Stomach (tissue), 8 donors: ENCODE measurements at regions not wholly inside any gene's neighbourhood (a gene's known extent, or its start where the extent isn't known, plus 50 kb on each side); places are given as distances from the start of the nearest gene placed in this dataset.
"Not testable (repeated sequence)": the region's sequence is repeated elsewhere in the genome, so short reads cannot be mapped to it uniquely, and the experiment has no call there.

Experiments used
- DNase-seq, 2 donors: peaks; one replicate each; pipeline versions ENCODE4 v3.0.0 to v3.0.0-alpha.2; 2013 to 2019
- H3K27ac ChIP-seq, 5 donors: fragments of 200-600 bp in 4 of 5; sonication (generic) in 4 of 5; one replicate each; pipeline ENCODE4 v1.5.1; 2013 to 2019; ENCODE audit warnings: mild to moderate bottlenecking in 1 of 5, moderate library complexity in 1 of 5
- H3K27me3 ChIP-seq, 3 donors: fragments of 200-600 bp; sonication (generic); one replicate each; pipeline ENCODE4 v1.5.1; 2017 to 2019; ENCODE audit warnings: mixed run types in 1 of 3
- H3K36me3 ChIP-seq, 4 donors: fragments of 200-600 bp; sonication (generic); 1 replicate in 3 of 4; 2 replicates in 1 of 4; pipeline ENCODE4 v1.5.1; 2016 to 2019
- H3K4me1 ChIP-seq, 4 donors: fragments of 200-600 bp; sonication (generic); one replicate each; pipeline ENCODE4 v1.5.1; 2016 to 2019
- H3K4me3 ChIP-seq, 4 donors: fragments of 200-600 bp; sonication (generic) in 3 of 4; one replicate each; pipeline ENCODE4 v1.5.1; 2016 to 2019; ENCODE audit warnings: mild to moderate bottlenecking in 1 of 4
- H3K9me3 ChIP-seq, 4 donors: fragments of 200-600 bp; sonication (generic); one replicate each; pipeline ENCODE4 v1.5.1; 2016 to 2019
- EP300 ChIP-seq: sonication (generic); formaldehyde crosslinking; IDR thresholded peaks from one replicate; pipeline ENCODE4 v1.6.1; 2017; ENCODE audit warnings: antibody characterized with exemption
- POLR2A ChIP-seq, 4 donors: fragments of 450-650 bp; IDR thresholded peaks; one replicate each; pipeline ENCODE4 v1.6.1; 2016; ENCODE audit warnings: antibody characterized with exemption in 4 of 4, control low read depth in 2 of 4, mild to moderate bottlenecking in 1 of 4, moderate library complexity in 1 of 4
- POLR2AphosphoS5 ChIP-seq, 3 donors: sonication (generic); formaldehyde crosslinking; IDR thresholded peaks; one replicate each; pipeline ENCODE4 v1.6.1; 2016; ENCODE audit warnings: antibody characterized with exemption in 3 of 3
- WGBS, 5 donors: extraction: QIAGEN DNeasy Blood & Tissue Kit in 3 of 5; methylation state at CpG; one replicate each; pipeline versions ENCODE4 v1.1.5 to v1.1.7; 2013 to 2018; 5-methylcytosine and 5-hydroxymethylcytosine counted together
- intact Hi-C: fragments of 100-400 bp; cut with DNase I; formaldehyde crosslinking; loops from one replicate; pipeline ENCODE4 v1.15.1; 2023; ENCODE audit warnings: low total_unique reads
- TF ChIP-seq, protein P1 (sequence below), 7 experiments: fragments of 450-650 bp in 4 of 7; fragments of 200-600 bp in 3 of 7; sonication (generic) in 3 of 7; IDR thresholded peaks; one replicate each; pipeline ENCODE4 v1.5.1; 2016 to 2019; ENCODE audit warnings: antibody characterized with exemption in 7 of 7, control low read depth in 2 of 7, mild to moderate bottlenecking in 1 of 7
- donor health status: healthy with polysubstance abuse.
- donor health status: Bipolar disorder and iron deficiency.
- donor health status: healthy.

DNA sequence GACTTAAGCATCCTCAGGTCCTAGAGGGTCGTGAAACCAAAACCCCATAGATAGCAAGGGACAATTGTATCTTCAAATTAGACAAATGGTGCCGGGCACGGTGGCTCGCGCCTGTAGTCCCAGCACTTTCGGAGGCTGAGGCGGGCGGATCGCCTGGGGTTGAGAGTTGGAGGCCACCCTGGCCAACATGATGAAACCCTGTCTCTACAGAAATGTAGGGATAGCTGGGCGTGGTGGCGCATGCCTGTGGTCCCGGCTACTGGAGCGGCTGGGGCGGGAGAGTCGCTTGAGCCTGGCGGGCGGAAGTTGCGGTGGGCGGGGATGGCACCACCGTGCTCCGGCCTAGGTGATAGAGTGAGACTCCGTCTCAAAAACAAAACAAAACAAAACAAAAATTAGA lies 780.6 kb downstream of the BRINP3 start:
- Histone ChIP-seq H3K4me3 (no peak overlapping the region), H3K4me1 (no peaks in the 10 kb centered on the region), H3K27ac (no peak overlapping the region), H3K27me3 (no peaks in the 10 kb centered on the region), H3K36me3 (no peaks in the 10 kb centered on the region), H3K9me3 (peaks cover 0 to 11% (median 2%) of the 10 kb centered on the region in 4 donors)
- WGBS, 5 donors: 95 to 98% (median 95%) methylated on average over 17 to 22 of the region's 22 CpGs
- no peak for TF ChIP-seq POLR2A (IDR thresholded peaks at IDR 0.05)
- no peak for DNase-seq
- intact Hi-C loops: no loop called here

DNA sequence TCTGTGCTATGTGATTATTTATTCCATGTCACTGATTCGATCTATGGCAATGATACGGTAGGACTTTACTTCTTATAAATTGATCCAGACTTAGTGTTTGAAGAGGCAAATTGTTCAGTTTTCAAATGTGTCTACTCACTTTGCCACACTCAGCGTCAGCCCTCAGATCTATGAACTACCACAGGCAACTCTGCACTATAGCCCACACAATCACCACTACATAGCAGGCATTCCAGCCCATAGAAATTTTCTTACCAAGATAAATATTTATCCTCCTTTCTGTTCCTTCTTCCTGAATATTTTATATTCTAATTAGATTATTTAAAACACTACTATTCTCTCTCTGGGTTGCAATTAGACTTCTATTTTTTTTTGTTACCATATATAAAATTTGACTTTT lies 776.1 kb downstream of the BRINP3 start:
- intact Hi-C loops: no loop called here
- no peak for DNase-seq
- Histone ChIP-seq H3K4me3 (no peak overlapping the region), H3K4me1 (no peaks in the 10 kb centered on the region), H3K36me3 (no peaks in the 10 kb centered on the region), H3K9me3 (peaks cover 0 to 8% (median 2%) of the 10 kb centered on the region in 4 donors), H3K27ac (no peak overlapping the region), H3K27me3 (no peaks in the 10 kb centered on the region)
- WGBS, 5 donors: 41 to 56% (median 46%) methylated on average over 3 of the region's 3 CpGs
- TF ChIP-seq POLR2A (IDR thresholded peaks at IDR 0.05) (no peak), EP300 (no peak), POLR2AphosphoS5 (IDR thresholded peaks at IDR 0.05) (no peak)
- TF ChIP-seq, protein P1, sequence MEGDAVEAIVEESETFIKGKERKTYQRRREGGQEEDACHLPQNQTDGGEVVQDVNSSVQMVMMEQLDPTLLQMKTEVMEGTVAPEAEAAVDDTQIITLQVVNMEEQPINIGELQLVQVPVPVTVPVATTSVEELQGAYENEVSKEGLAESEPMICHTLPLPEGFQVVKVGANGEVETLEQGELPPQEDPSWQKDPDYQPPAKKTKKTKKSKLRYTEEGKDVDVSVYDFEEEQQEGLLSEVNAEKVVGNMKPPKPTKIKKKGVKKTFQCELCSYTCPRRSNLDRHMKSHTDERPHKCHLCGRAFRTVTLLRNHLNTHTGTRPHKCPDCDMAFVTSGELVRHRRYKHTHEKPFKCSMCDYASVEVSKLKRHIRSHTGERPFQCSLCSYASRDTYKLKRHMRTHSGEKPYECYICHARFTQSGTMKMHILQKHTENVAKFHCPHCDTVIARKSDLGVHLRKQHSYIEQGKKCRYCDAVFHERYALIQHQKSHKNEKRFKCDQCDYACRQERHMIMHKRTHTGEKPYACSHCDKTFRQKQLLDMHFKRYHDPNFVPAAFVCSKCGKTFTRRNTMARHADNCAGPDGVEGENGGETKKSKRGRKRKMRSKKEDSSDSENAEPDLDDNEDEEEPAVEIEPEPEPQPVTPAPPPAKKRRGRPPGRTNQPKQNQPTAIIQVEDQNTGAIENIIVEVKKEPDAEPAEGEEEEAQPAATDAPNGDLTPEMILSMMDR (IDR thresholded peaks at IDR 0.05): no peak

DNA sequence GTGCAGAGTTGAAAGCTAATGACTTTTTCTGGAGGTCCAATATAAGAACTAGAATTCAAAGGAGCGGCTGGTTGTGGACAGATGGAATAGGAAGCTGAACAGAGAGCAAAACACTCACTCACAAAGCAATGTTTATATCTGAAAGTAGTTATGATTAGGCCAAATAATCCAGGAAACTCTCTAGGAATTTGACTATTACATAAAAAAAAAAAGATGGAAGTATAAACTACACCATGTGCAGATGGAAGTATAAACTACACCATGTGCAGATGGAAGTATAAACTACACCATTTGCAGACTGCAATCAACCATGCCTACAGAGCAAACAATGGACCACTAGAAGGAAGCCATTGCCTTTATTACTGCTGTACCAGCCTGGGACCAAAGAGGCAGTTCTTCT lies 771.1 kb downstream of the BRINP3 start:
- intact Hi-C loops: no loop called here
- H3K4me3 ChIP-seq: no peak overlapping the region
- no peaks in the 10 kb centered on the region for H3K9me3 ChIP-seq
- no peaks in the 10 kb centered on the region for H3K4me1 ChIP-seq
- no peaks in the 10 kb centered on the region for H3K36me3 ChIP-seq
- no peaks in the 10 kb centered on the region for H3K27me3 ChIP-seq
- no peak for DNase-seq
- no peak overlapping the region for H3K27ac ChIP-seq
- TF ChIP-seq EP300 (no peak), POLR2A (IDR thresholded peaks at IDR 0.05) (no peak), POLR2AphosphoS5 (IDR thresholded peaks at IDR 0.05) (no peak)
- TF ChIP-seq, protein P1 (IDR thresholded peaks at IDR 0.05): no peak
- 59 to 86% (median 64%) methylated on average over 1 of the region's 1 CpG for WGBS, 5 donors

DNA sequence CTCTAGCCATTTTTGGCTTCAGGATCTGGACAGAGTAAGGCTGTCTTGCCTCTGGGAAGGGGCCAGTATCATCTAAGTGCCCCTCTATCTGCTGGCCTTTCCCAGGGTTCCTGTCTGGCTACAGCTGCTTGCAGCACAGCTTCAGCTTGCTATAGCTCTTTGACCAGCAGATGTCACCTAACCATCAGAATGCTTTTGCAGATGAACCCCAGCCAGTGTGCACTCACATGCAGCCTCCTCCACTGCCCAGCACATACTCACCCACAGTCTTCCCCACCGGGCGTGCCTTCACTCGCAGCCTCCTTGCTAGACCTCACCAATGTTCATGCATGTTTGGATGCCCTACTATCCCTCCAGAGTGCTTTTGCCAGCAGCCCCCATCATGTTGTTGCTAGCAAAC lies 769.0 kb downstream of the BRINP3 start:
- intact Hi-C loops: no loop called here
- 83 to 97% (median 95%) methylated on average over 3 of the region's 3 CpGs for WGBS, 5 donors

DNA sequence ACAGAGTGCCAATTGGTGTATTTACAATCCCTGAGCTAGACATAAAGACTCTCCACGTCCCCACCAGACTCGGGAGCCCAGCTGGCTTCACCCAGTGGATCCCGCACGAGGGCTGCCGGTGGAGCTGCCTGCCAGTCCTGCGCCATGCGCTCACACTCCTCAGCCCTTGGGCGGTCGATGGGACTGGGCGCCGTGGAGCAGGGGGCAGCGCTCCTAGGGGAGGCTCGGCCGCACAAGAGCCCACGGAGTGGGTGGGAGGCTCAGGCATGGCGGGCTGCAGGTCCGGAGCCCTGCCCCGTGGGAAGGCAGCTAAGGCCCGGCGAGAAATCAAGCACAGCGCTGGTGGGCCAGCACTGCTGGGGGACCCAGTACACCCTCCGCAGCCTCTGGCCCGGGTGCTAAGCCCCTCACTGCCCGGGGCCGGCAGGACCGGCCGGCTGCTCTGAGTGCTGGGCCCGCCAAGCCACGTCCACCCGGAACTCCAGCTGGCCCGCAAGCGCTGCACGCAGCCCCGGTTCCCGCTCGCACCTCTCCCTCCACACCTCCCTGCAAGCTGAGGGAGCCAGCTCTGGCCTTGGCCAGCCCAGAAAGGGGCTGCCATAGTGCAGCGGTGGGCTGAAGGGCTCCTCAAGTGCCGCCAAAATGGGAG lies 759.4 kb downstream of the BRINP3 start:
- H3K27me3 ChIP-seq, H3K4me3 ChIP-seq, H3K36me3 ChIP-seq, H3K9me3 ChIP-seq, H3K4me1 ChIP-seq, DNase-seq, H3K27ac ChIP-seq, intact Hi-C loops: not testable (repeated sequence)
- WGBS, 5 donors: 93 to 98% (median 94%) methylated on average over 17 to 38 of the region's 38 CpGs

More for the DNA sequence above, 769.0 kb downstream of the BRINP3 start:
- H3K36me3 ChIP-seq: no peaks in the 10 kb centered on the region
- TF ChIP-seq EP300: no peak
- TF ChIP-seq, protein P1 (IDR thresholded peaks at IDR 0.05): no peak
- no peaks in the 10 kb centered on the region for H3K27me3 ChIP-seq
- H3K27ac ChIP-seq: no peak overlapping the region
- H3K4me3 ChIP-seq: no peak overlapping the region
- H3K9me3 ChIP-seq: no peaks in the 10 kb centered on the region
- peak in 1 of 2 donors; percentile 7 for DNase-seq
- H3K4me1 ChIP-seq: no peaks in the 10 kb centered on the region
